ENCODE measurements at regions not wholly inside any gene's neighbourhood (a gene's known extent, or its start where the extent isn't known, plus 50 kb on each side); places are given as distances from the start of the nearest gene placed in this dataset.

GRCh38 chr5:44660251-44660650 is 148.5 kb upstream of the MRPS30 start:
- H3K27ac ChIP-seq = no peak overlapping the region
- TF ChIP-seq CTCF (conservative IDR thresholded peaks at IDR 0.05) = no peak
- TF ChIP-seq ZFX (IDR thresholded peaks at IDR 0.05) = no peak

- H3K27ac ChIP-seq = no peak overlapping the region
- TF ChIP-seq ZFX (IDR thresholded peaks at IDR 0.05) = no peak
- TF ChIP-seq CTCF (conservative IDR thresholded peaks at IDR 0.05) = no peak
Measured at GRCh38 chr5:44659334-44659733, 149.4 kb upstream of the MRPS30 start.

- TF ChIP-seq CTCF (conservative IDR thresholded peaks at IDR 0.05) (no peak), ZFX (IDR thresholded peaks at IDR 0.05) (no peak)
Measured at GRCh38 chr5:44652674-44653073, 156.1 kb upstream of the MRPS30 start.

GRCh38 chr5:44646016-44646415 is 162.7 kb upstream of the MRPS30 start:
- H3K27ac ChIP-seq = no peak overlapping the region
- TF ChIP-seq ZFX (IDR thresholded peaks at IDR 0.05) = no peak
- no peak for TF ChIP-seq CTCF (conservative IDR thresholded peaks at IDR 0.05)

More at GRCh38 chr5:44652674-44653073, 156.1 kb upstream of the MRPS30 start:
- H3K27ac ChIP-seq = no peak overlapping the region

- TF ChIP-seq ZFX (IDR thresholded peaks at IDR 0.05) = no peak
- TF ChIP-seq CTCF (conservative IDR thresholded peaks at IDR 0.05) = no peak
- H3K27ac ChIP-seq = no peak overlapping the region
Measured at GRCh38 chr5:44645502-44645901, 163.2 kb upstream of the MRPS30 start.

GRCh38 chr5:44644628-44645027 is 164.1 kb upstream of the MRPS30 start:
- no peak overlapping the region for H3K27ac ChIP-seq
- TF ChIP-seq ZFX (IDR thresholded peaks at IDR 0.05) = no peak
- no peak for TF ChIP-seq CTCF (conservative IDR thresholded peaks at IDR 0.05)

- no peak for TF ChIP-seq ZFX (IDR thresholded peaks at IDR 0.05)
- TF ChIP-seq CTCF (conservative IDR thresholded peaks at IDR 0.05) = no peak
- no peak overlapping the region for H3K27ac ChIP-seq
Measured at GRCh38 chr5:44641820-44642219, 166.9 kb upstream of the MRPS30 start.

Measured in C4-2B (cell line).